Mesenchymal stem cell (in vitro differentiated cells and primary cell): ENCODE measurements at regions not wholly inside any gene's neighbourhood (a gene's known extent, or its start where the extent isn't known, plus 50 kb on each side); places are given as distances from the start of the nearest gene placed in this dataset.

ENCODE experiments used
- DNase-seq: peaks from one replicate; pipeline ENCODE4 v3.0.0-alpha.2; 2013
- H2AFZ ChIP-seq: one replicate; pipeline ENCODE4 v1.6.1; 2013; ENCODE audit warnings: low read depth, mild to moderate bottlenecking, control low read depth, inconsistent platforms, low read length, moderate library complexity
- H2AK5ac ChIP-seq: 2 replicates; pipeline ENCODE4 v1.6.1; 2013; ENCODE audit warnings: low read length, moderate library complexity, mild to moderate bottlenecking, inconsistent platforms; ENCODE audit not compliant: severe bottlenecking
- H2BK120ac ChIP-seq: one replicate; pipeline ENCODE4 v1.6.1; 2013; ENCODE audit warnings: low read depth, mild to moderate bottlenecking, inconsistent platforms, low read length, moderate library complexity
- H2BK12ac ChIP-seq, 2 experiments: one replicate each; pipeline ENCODE4 v1.6.1; 2013; ENCODE audit warnings: inconsistent platforms in 2 of 2, low read length in 2 of 2, mild to moderate bottlenecking in 2 of 2, moderate library complexity in 2 of 2, control low read depth in 1 of 2
- H2BK15ac ChIP-seq: one replicate; pipeline ENCODE4 v1.6.1; 2013; ENCODE audit warnings: mild to moderate bottlenecking, low read depth, inconsistent platforms; ENCODE audit not compliant: poor library complexity, severe bottlenecking
- H2BK5ac ChIP-seq: 2 replicates; pipeline ENCODE4 v1.6.1; 2013; ENCODE audit warnings: low read depth, mild to moderate bottlenecking, low read length, control low read depth, inconsistent platforms; ENCODE audit not compliant: poor library complexity, severe bottlenecking
- H3K14ac ChIP-seq, 2 experiments: one replicate each; pipeline ENCODE4 v1.6.1; 2013; ENCODE audit warnings: inconsistent platforms in 2 of 2, low read length in 2 of 2, control low read depth in 1 of 2, mild to moderate bottlenecking in 1 of 2, moderate library complexity in 1 of 2
- H3K18ac ChIP-seq, 2 experiments: one replicate each; pipeline ENCODE4 v1.6.1; 2013; ENCODE audit warnings: inconsistent platforms in 2 of 2, low read length in 2 of 2, control low read depth in 1 of 2, low read depth in 1 of 2, mild to moderate bottlenecking in 1 of 2
- H3K23ac ChIP-seq, 2 experiments: one replicate each; pipeline ENCODE4 v1.6.1; 2013; ENCODE audit warnings: inconsistent platforms in 2 of 2, low read length in 2 of 2, mild to moderate bottlenecking in 2 of 2, moderate library complexity in 2 of 2, control low read depth in 1 of 2
- H3K27ac ChIP-seq: 2 replicates; pipeline ENCODE4 v1.5.1; 2013; ENCODE audit warnings: mild to moderate bottlenecking, moderate library complexity, low read length, control low read depth, inconsistent platforms; ENCODE audit not compliant: poor library complexity, severe bottlenecking
- H3K27me3 ChIP-seq, 2 experiments: 2 replicates each; pipeline versions ENCODE4 v1.6.1 to v1.7.0; 2013; ENCODE audit warnings: low read length in 2 of 2, mild to moderate bottlenecking in 2 of 2, moderate library complexity in 2 of 2, control low read depth in 1 of 2, inconsistent platforms in 1 of 2; ENCODE audit not compliant: control insufficient read depth in 1 of 2, insufficient read depth in 1 of 2
- H3K36me3 ChIP-seq, 2 experiments: 2 replicates each; pipeline versions ENCODE4 v1.6.1 to v1.7.0; 2013; ENCODE audit warnings: low read length in 2 of 2, control low read depth in 1 of 2, inconsistent platforms in 1 of 2, low read depth in 1 of 2, mild to moderate bottlenecking in 1 of 2; ENCODE audit not compliant: insufficient read depth in 2 of 2, control insufficient read depth in 1 of 2
- H3K4ac ChIP-seq, 2 experiments: one replicate each; pipeline ENCODE4 v1.6.1; 2013; ENCODE audit warnings: inconsistent platforms in 2 of 2, low read length in 2 of 2, mild to moderate bottlenecking in 2 of 2, moderate library complexity in 2 of 2, control low read depth in 1 of 2, low read depth in 1 of 2
- H3K4me1 ChIP-seq: 2 replicates; pipeline ENCODE4 v1.6.1; 2013; ENCODE audit warnings: low read depth, low read length, control low read depth; ENCODE audit not compliant: control insufficient read depth, insufficient read depth
- H3K4me2 ChIP-seq: 2 replicates; pipeline ENCODE4 v1.6.1; 2013; ENCODE audit warnings: low read length, mild to moderate bottlenecking, inconsistent platforms; ENCODE audit not compliant: poor library complexity, severe bottlenecking
- H3K4me3 ChIP-seq, 2 experiments: 2 replicates each; pipeline versions ENCODE4 v1.5.1 to v1.7.0; 2013; ENCODE audit warnings: low read length in 2 of 2, mild to moderate bottlenecking in 2 of 2, control low read depth in 1 of 2, low read depth in 1 of 2; ENCODE audit not compliant: insufficient read depth in 1 of 2
- H3K79me1 ChIP-seq: replicated peaks from 2 replicates; pipeline ENCODE4 v1.6.1; 2013; ENCODE audit warnings: mild to moderate bottlenecking, control low read depth, low read length, inconsistent platforms; ENCODE audit not compliant: poor library complexity, severe bottlenecking
- H3K9ac ChIP-seq: 2 replicates; pipeline ENCODE4 v1.7.0; 2013; ENCODE audit warnings: mild to moderate bottlenecking, low read length, moderate library complexity
- H3K9me3 ChIP-seq: 2 replicates; pipeline ENCODE4 v1.7.0; 2013; ENCODE audit warnings: mild to moderate bottlenecking, low read length; ENCODE audit not compliant: control insufficient read depth
- H4K8ac ChIP-seq: one replicate; pipeline ENCODE4 v1.6.1; 2013; ENCODE audit warnings: inconsistent platforms, mild to moderate bottlenecking, low read length, moderate library complexity
- H4K91ac ChIP-seq: one replicate; pipeline ENCODE4 v1.6.1; 2013; ENCODE audit warnings: mild to moderate bottlenecking, low read length, inconsistent platforms
- WGBS: methylation state at CpG from one replicate; pipeline ENCODE4 v1.1.7; 2013; ENCODE audit warnings: mixed read lengths; 5-methylcytosine and 5-hydroxymethylcytosine counted together

DNA sequence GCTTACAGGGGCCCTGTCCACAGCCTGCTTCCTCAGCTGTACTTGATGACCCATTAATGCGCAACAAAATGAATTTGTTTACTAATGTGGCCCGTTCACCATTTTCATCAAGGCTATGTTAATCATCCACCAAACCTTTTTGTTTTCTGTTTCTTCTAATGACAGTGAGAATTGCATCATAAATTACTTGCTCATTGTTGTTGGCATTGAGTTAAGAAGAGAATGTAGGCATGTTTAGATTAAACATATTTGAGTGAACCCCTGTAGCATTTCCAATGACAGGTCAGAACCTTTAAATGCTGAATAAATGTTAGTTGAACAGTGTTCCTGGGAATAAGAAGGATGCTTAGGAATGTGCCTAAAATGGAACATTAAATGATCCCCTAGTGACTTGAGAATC, 183.4 kb downstream of the SPRY1 start:
- H2BK12ac ChIP-seq: no peak overlapping the region
- no peak overlapping the region for H3K9ac ChIP-seq
- H4K8ac ChIP-seq: peak overlapping the region; percentile 53
- no peak overlapping the region for H3K14ac ChIP-seq
- no peaks in the 10 kb centered on the region for H3K36me3 ChIP-seq
- WGBS: 58% methylated on average over 2 of the region's 2 CpGs
- no peak overlapping the region for H2AFZ ChIP-seq
- H3K4ac ChIP-seq: no peak overlapping the region
- H3K18ac ChIP-seq: no peak overlapping the region
- H3K23ac ChIP-seq: no peak overlapping the region
- H3K27ac ChIP-seq: no peak overlapping the region
- no peak overlapping the region for H2BK15ac ChIP-seq
- no peak overlapping the region for H3K4me2 ChIP-seq
- H3K4me1 ChIP-seq: no peaks in the 10 kb centered on the region
- H3K27me3 ChIP-seq: no peaks in the 10 kb centered on the region
- no peak overlapping the region for H2BK120ac ChIP-seq
- no peaks in the 10 kb centered on the region for H3K79me1 ChIP-seq
- H3K9me3 ChIP-seq: peaks cover 29% of the 10 kb centered on the region
- H3K4me3 ChIP-seq: no peak overlapping the region
- no peak for DNase-seq
- no peak overlapping the region for H2BK5ac ChIP-seq
- no peak overlapping the region for H4K91ac ChIP-seq
- no peak overlapping the region for H2AK5ac ChIP-seq

DNA sequence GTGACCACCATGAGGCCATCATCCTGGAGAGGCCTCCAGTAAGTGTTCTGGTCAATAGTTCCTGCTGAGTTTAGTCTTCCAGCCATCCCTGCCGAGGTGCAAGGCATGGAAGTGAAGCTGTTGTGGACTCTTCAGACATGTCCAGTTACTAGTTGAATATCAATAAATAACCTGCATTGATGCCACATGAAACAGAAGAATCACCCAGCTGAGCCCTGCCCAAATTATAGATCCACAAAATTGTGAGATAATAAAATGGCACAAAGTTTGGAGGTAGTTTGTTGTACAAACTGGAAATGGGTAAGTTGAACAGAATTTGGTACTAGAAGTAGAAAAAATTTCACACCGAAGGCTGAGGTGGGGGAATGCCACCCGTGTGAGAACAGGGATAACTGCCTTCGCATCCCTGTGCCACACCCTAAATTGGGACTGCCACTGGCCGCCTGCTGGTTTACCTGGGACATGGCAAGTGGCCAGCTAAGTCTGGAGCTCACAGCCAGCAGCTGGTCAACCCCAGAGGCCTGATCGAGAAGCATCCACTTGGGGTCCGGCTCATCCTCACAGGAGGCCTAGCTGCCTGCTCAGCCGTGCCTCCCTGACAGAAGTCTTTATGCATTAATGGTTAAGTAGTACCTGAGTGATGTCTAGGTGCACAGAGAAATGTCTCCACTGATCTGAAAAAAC, 184.5 kb downstream of the SPRY1 start:
- H2AFZ ChIP-seq: no peak overlapping the region
- no peaks in the 10 kb centered on the region for H3K4me1 ChIP-seq
- no peak overlapping the region for H2AK5ac ChIP-seq
- no peak overlapping the region for H2BK120ac ChIP-seq
- peak overlapping the region in 1 of 2 experiments; percentile 22 for H3K14ac ChIP-seq
- H3K4ac ChIP-seq: no peak overlapping the region
- 96% methylated on average over 8 of the region's 8 CpGs for WGBS
- no peak overlapping the region for H3K9ac ChIP-seq
- no peak for DNase-seq
- H3K18ac ChIP-seq: no peak overlapping the region
- no peak overlapping the region for H3K23ac ChIP-seq
- H3K4me3 ChIP-seq: peak overlapping the region in 1 of 2 experiments; percentile 39
- H2BK5ac ChIP-seq: no peak overlapping the region
- no peak overlapping the region for H4K8ac ChIP-seq
- H4K91ac ChIP-seq: no peak overlapping the region
- H2BK15ac ChIP-seq: no peak overlapping the region
- H3K27ac ChIP-seq: no peak overlapping the region
- H3K36me3 ChIP-seq: no peaks in the 10 kb centered on the region
- H3K79me1 ChIP-seq: no peaks in the 10 kb centered on the region
- no peak overlapping the region for H3K4me2 ChIP-seq
- peaks cover 29% of the 10 kb centered on the region for H3K9me3 ChIP-seq
- peak overlapping the region in 1 of 2 experiments; percentile 51 for H2BK12ac ChIP-seq
- H3K27me3 ChIP-seq: no peaks in the 10 kb centered on the region

DNA sequence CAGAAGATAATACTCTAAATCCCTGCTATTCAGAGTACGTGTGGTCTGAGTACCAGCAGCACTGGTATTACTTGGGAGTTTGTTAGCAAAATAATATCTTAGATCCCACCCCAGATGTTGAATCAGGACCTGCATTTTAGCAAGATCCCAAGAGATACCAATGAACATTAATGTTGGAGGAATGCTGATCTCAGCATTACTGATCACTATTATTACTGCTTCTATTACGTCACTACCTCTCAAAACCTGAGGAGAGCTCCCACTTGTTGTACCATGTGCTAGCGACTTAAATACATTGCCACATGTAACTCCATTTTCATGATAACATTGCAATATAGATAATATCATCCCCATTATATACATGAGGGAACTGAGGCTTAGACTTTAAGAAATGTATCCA, 185.2 kb downstream of the SPRY1 start:
- H4K91ac ChIP-seq: no peak overlapping the region
- no peak overlapping the region for H3K23ac ChIP-seq
- 100% methylated on average over 2 of the region's 3 CpGs for WGBS
- H3K4me3 ChIP-seq: no peak overlapping the region
- H3K79me1 ChIP-seq: no peaks in the 10 kb centered on the region
- no peak overlapping the region for H3K4ac ChIP-seq
- no peak overlapping the region for H3K18ac ChIP-seq
- no peak overlapping the region for H2BK5ac ChIP-seq
- H3K9me3 ChIP-seq: peaks cover 29% of the 10 kb centered on the region
- H3K36me3 ChIP-seq: no peaks in the 10 kb centered on the region
- H3K4me1 ChIP-seq: no peaks in the 10 kb centered on the region
- H2AK5ac ChIP-seq: no peak overlapping the region
- H3K14ac ChIP-seq: no peak overlapping the region
- H3K27ac ChIP-seq: no peak overlapping the region
- no peaks in the 10 kb centered on the region for H3K27me3 ChIP-seq
- H2BK12ac ChIP-seq: no peak overlapping the region
- H3K9ac ChIP-seq: no peak overlapping the region
- no peak for DNase-seq
- H2BK15ac ChIP-seq: no peak overlapping the region
- H2AFZ ChIP-seq: no peak overlapping the region
- no peak overlapping the region for H4K8ac ChIP-seq
- no peak overlapping the region for H2BK120ac ChIP-seq
- no peak overlapping the region for H3K4me2 ChIP-seq

DNA sequence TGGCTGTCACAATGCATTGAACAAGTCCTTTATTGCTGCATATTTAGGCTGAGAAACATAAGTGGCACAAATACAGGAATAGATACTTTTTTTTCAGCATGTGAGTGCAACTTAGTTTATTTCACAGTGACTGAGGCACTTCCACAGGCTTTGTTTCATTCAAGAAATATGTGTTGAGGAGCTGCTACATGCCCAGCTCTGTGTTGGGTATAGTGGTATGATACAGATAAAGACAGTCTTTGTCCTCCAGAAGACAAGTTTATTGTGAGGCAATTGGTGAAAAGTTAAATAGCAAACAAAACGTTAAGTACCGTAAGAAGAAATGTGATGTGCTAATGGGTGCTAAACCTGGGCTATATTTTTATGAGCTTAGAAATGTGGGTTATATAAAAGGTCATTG, 186.4 kb downstream of the SPRY1 start:
- Histone ChIP-seq H3K14ac (no peak overlapping the region), H2AK5ac (no peak overlapping the region), H2BK5ac (no peak overlapping the region), H3K79me1 (no peaks in the 10 kb centered on the region), H2BK12ac (peak overlapping the region in 1 of 2 experiments; percentile 32), H3K4me3 (no peak overlapping the region), H3K9me3 (peaks cover 29% of the 10 kb centered on the region), H4K91ac (no peak overlapping the region), H4K8ac (no peak overlapping the region), H3K18ac (peak overlapping the region in 1 of 2 experiments; percentile 29), H3K27me3 (no peaks in the 10 kb centered on the region), H2AFZ (no peak overlapping the region), H3K36me3 (no peaks in the 10 kb centered on the region), H3K23ac (no peak overlapping the region), H3K27ac (no peak overlapping the region), H3K4me1 (peaks cover 5% of the 10 kb centered on the region), H2BK120ac (no peak overlapping the region), H3K9ac (no peak overlapping the region), H2BK15ac (no peak overlapping the region), H3K4ac (no peak overlapping the region), H3K4me2 (no peak overlapping the region)
- no peak for DNase-seq
- WGBS: 100% methylated on average over 2 of the region's 2 CpGs
